GM06990 (cell line): ENCODE measurements at regions not wholly inside any gene's neighbourhood (a gene's known extent, or its start where the extent isn't known, plus 50 kb on each side); places are given as distances from the start of the nearest gene placed in this dataset.

Source experiments
- DNase-seq: peaks from one replicate; pipeline ENCODE4 v3.0.0-alpha.2; 2011; ENCODE audit not compliant: insufficient read length; ENCODE audit errors: extremely low read depth
- H3K27me3 ChIP-seq: replicated peaks from 2 replicates; pipeline ENCODE4 v1.6.0; 2011; ENCODE audit warnings: low read length; ENCODE audit not compliant: control insufficient read depth, insufficient read depth
- H3K36me3 ChIP-seq: 2 replicates; pipeline ENCODE4 v1.5.1; 2011; ENCODE audit warnings: low read length; ENCODE audit not compliant: control insufficient read depth, insufficient read depth
- H3K4me3 ChIP-seq: replicated peaks from 2 replicates; pipeline ENCODE4 v1.5.1; 2011; ENCODE audit warnings: low read depth, mild to moderate bottlenecking, control low read depth, low read length
- CTCF ChIP-seq: IDR thresholded peaks from 2 replicates; pipeline ENCODE4 v1.5.1; 2011; ENCODE audit warnings: low read length, control low read depth, mild to moderate bottlenecking, inconsistent platforms; ENCODE audit not compliant: insufficient read depth, poor library complexity, severe bottlenecking

- Histone ChIP-seq H3K27me3 (no peaks in the 10 kb centered on the region; the same call in 1 of the 2 replicates), H3K4me3 (no peak overlapping the region), H3K36me3 (no peaks in the 10 kb centered on the region)
- TF ChIP-seq CTCF = no peak
- no peak for DNase-seq
Observed at GRCh38 chr15:70160267-70160666, 62.5 kb upstream of the TLE3 start.

GRCh38 chr15:70159713-70160009, 61.9 kb upstream of the TLE3 start:
- H3K4me3 ChIP-seq = no peak overlapping the region
- TF ChIP-seq CTCF = no peak
- H3K36me3 ChIP-seq = no peaks in the 10 kb centered on the region
- DNase-seq = no peak
- H3K27me3 ChIP-seq = no peaks in the 10 kb centered on the region; the same call in 1 of the 2 replicates

GRCh38 chr15:70159001-70159712, 61.4 kb upstream of the TLE3 start:
- no peak for TF ChIP-seq CTCF
- DNase-seq = no peak

GRCh38 chr15:70158309-70159000, 60.7 kb upstream of the TLE3 start:
- TF ChIP-seq CTCF = no peak
- H3K4me3 ChIP-seq = no peak overlapping the region
- H3K27me3 ChIP-seq = no peaks in the 10 kb centered on the region; the same call in 1 of the 2 replicates
- DNase-seq = no peak
- no peaks in the 10 kb centered on the region for H3K36me3 ChIP-seq

More at GRCh38 chr15:70159001-70159712, 61.4 kb upstream of the TLE3 start:
- Histone ChIP-seq H3K27me3 (no peaks in the 10 kb centered on the region; the same call in 1 of the 2 replicates), H3K4me3 (no peak overlapping the region), H3K36me3 (no peaks in the 10 kb centered on the region)

GRCh38 chr15:70156671-70157271, 59.1 kb upstream of the TLE3 start:
- Histone ChIP-seq H3K27me3 (no peaks in the 10 kb centered on the region; the same call in 1 of the 2 replicates), H3K4me3 (no peak overlapping the region), H3K36me3 (no peaks in the 10 kb centered on the region)
- TF ChIP-seq CTCF = no peak
- DNase-seq = no peak
